ENCODE measurements at regions not wholly inside any gene's neighbourhood (a gene's known extent, or its start where the extent isn't known, plus 50 kb on each side); places are given as distances from the start of the nearest gene placed in this dataset.

GRCh38 chr2:215627771-215628170 is 191.9 kb upstream of the FN1 start:
- Histone ChIP-seq H3K27ac (no peak overlapping the region), H3K36me3 (no peaks in the 10 kb centered on the region), H3K4me1 (no peaks in the 10 kb centered on the region), H3K9me3 (no peaks in the 10 kb centered on the region), H3K4me3 (no peak overlapping the region), H3K27me3 (no peaks in the 10 kb centered on the region)
- ATAC-seq, result no peak
- DNase-seq, result no peak
- TF ChIP-seq CTCF (IDR thresholded peaks at IDR 0.05) (no peak), POLR2A (IDR thresholded peaks at IDR 0.05) (no peak)
- 54% methylated on average over 1 of the region's 1 CpG for WGBS (ENCODE audit: insufficient coverage, low coverage, low lambda C conversion rate, missing lambda C conversion rate)
- intact Hi-C loops (cut with DNase I), result no loop called here

- Histone ChIP-seq H3K27me3 (no peaks in the 10 kb centered on the region), H3K9me3 (no peaks in the 10 kb centered on the region), H3K36me3 (no peaks in the 10 kb centered on the region), H3K4me3 (no peak overlapping the region), H3K27ac (no peak overlapping the region), H3K4me1 (no peaks in the 10 kb centered on the region)
- TF ChIP-seq CTCF (IDR thresholded peaks at IDR 0.05) (no peak), POLR2A (IDR thresholded peaks at IDR 0.05) (no peak)
- intact Hi-C loops (cut with DNase I), result no loop called here
- DNase-seq (no peak), ATAC-seq (no peak)
- 66% methylated on average over 5 of the region's 5 CpGs for WGBS (ENCODE audit: insufficient coverage, low coverage, low lambda C conversion rate, missing lambda C conversion rate)
Measured at GRCh38 chr2:215626812-215627281, 191.0 kb upstream of the FN1 start.

GRCh38 chr2:215626063-215626462 is 190.2 kb upstream of the FN1 start:
- Histone ChIP-seq H3K4me3 (no peak overlapping the region), H3K36me3 (no peaks in the 10 kb centered on the region), H3K4me1 (no peaks in the 10 kb centered on the region), H3K9me3 (no peaks in the 10 kb centered on the region), H3K27me3 (no peaks in the 10 kb centered on the region), H3K27ac (no peak overlapping the region)
- no peak for DNase-seq
- WGBS (ENCODE audit: insufficient coverage, low coverage, low lambda C conversion rate, missing lambda C conversion rate), result 71% methylated on average over 1 of the region's 1 CpG
- TF ChIP-seq CTCF (IDR thresholded peaks at IDR 0.05), result no peak
- no peak for ATAC-seq
- intact Hi-C loops (cut with DNase I), result no loop called here

- 82% methylated on average over 2 of the region's 2 CpGs for WGBS (ENCODE audit: insufficient coverage, low coverage, low lambda C conversion rate, missing lambda C conversion rate)
Measured at GRCh38 chr2:215625207-215625606, 189.3 kb upstream of the FN1 start.

More at GRCh38 chr2:215625207-215625606, 189.3 kb upstream of the FN1 start:
- DNase-seq, result no peak
- intact Hi-C loops (cut with DNase I), result no loop called here
- ATAC-seq, result no peak
- no peak for TF ChIP-seq POLR2A (IDR thresholded peaks at IDR 0.05)
- TF ChIP-seq CTCF (IDR thresholded peaks at IDR 0.05), result no peak
- Histone ChIP-seq H3K36me3 (no peaks in the 10 kb centered on the region), H3K4me1 (no peaks in the 10 kb centered on the region), H3K4me3 (no peak overlapping the region), H3K27me3 (no peaks in the 10 kb centered on the region), H3K9me3 (no peaks in the 10 kb centered on the region), H3K27ac (no peak overlapping the region)

Data from right lobe of liver (tissue), 6 donors.